Activated naive CD8-positive, alpha-beta T cell treated with anti-CD3 and anti-CD28 coated beads, Interleukin-2, amount 10 ng/mL, durations not matched to agents 7 days and 5 days (primary cell): ENCODE measurements at regions not wholly inside any gene's neighbourhood (a gene's known extent, or its start where the extent isn't known, plus 50 kb on each side); places are given as distances from the start of the nearest gene placed in this dataset. TPM values are rescaled to one million over a fixed set of nuclear protein-coding genes. Genes with fewer than 3 reads are reported as not detected.
"Not testable (repeated sequence)": the region's sequence is repeated elsewhere in the genome, so short reads cannot be mapped to it uniquely, and the experiment has no call there.

Source experiments
- ATAC-seq: fragments of 150-1000 bp; cut with Tn5 transposase; one replicate; pipeline ENCODE4 v1.10.0; 2021; ENCODE audit warnings: low read depth, moderate library complexity
- POLR2A ChIA-PET: fragments of 350-600 bp; sonication (Branson Sonifier 250); formaldehyde crosslinking; loops from one replicate; lab custom pipeline; 2021; ENCODE audit warnings: antibody characterized with exemption; lab: Charles Lee
- DNase-seq: peaks from one replicate; pipeline ENCODE4 v3.0.0; 2021
- H3K27ac Mint-ChIP-seq: one replicate; pipeline ENCODE4 v1.8.0; 2022; ENCODE audit warnings: mild to moderate bottlenecking, mixed read lengths
- H3K27me3 Mint-ChIP-seq: one replicate; pipeline ENCODE4 v1.8.0; 2022; ENCODE audit warnings: mild to moderate bottlenecking, moderate library complexity, mixed read lengths
- H3K36me3 Mint-ChIP-seq: one replicate; pipeline ENCODE4 v1.8.0; 2021; ENCODE audit warnings: mild to moderate bottlenecking, mixed read lengths
- H3K4me1 Mint-ChIP-seq: one replicate; pipeline ENCODE4 v1.8.0; 2021; ENCODE audit warnings: mixed read lengths
- H3K4me3 Mint-ChIP-seq: one replicate; pipeline ENCODE4 v1.8.0; 2022; ENCODE audit warnings: mild to moderate bottlenecking, moderate library complexity, mixed read lengths
- H3K9me3 Mint-ChIP-seq: one replicate; pipeline ENCODE4 v1.8.0; 2021; ENCODE audit warnings: mixed read lengths
- microRNA-seq: library from miRNA; unstranded; fragments of <30 nt; microRNA quantifications from one replicate; pipeline ENCODE4 v1.2.0, GENCODE V29; 2022

DNA sequence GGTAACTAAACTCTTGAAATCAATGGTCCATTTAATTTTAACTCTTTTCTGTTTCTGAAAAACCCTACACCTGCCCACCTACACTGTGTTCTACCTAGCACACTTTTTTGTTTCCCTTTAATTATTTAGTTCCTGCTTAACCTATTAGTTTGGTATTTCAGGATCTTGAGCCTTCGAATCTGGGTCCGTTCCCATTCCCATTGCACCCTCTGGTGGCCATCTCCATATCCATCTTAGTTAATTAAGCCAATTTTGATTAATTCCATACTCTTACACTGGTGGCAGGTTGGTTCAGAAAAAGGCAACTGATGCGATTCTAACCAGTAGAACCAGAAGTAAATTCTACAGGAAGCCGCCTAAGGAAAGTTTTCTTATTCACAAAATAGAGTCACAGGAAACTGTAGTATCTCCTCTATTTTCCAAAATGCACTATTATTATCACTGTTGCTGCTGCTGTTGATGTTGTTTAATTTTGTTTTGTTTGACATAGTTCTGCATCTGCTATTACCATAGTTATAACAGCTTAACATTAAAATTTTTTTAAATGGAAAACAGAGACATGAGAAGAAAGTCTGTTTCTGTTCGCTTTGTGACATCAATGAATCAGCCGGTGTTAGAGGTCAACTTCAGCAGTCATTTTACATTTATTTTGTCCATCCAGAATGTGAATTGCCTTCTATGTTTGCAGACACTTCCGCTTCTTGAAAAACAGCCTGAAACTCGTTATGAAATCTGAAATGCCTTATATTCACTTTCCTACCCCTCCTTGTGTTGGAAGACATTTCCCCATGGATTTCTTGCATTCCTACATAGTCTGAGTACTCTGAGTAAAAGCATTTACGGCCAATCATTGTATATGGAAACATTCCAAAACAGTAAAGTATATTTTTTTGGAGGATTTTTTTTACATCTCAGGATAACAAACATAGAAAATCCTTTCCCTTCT lies 115.5 kb upstream of the NCAM2 start:
- Mint-ChIP-seq H3K36me3 (no peaks in the 10 kb centered on the region), H3K27ac (no peak overlapping the region), H3K27me3 (no peaks in the 10 kb centered on the region), H3K4me1 (no peaks in the 10 kb centered on the region), H3K4me3 (no peak overlapping the region), H3K9me3 (peaks cover 1% of the 10 kb centered on the region)
- DNase-seq (no peak), ATAC-seq (no peak)
- POLR2A ChIA-PET, result no interaction called here

DNA sequence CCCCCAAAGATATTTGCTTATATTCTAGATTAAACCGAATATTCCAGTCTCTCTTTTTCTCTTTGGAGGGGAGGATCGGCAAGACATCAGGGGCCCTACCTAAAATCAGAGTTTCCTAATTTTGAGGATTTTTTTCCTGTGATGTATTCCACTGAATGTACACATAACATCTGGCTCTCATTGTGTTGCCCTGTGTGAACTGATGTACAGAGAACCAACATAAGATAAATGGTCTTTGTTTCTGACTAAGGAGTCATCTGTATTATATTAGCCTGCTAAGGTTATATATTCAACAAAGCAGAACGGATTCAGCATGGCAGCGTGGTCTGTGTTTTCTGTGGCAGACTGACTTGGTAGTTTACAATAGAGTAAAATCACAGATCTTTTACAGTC lies 114.8 kb upstream of the NCAM2 start:
- no peak overlapping the region for H3K27ac Mint-ChIP-seq
- DNase-seq (no peak), ATAC-seq (no peak)
- no peak overlapping the region for H3K4me3 Mint-ChIP-seq
- no peaks in the 10 kb centered on the region for H3K9me3 Mint-ChIP-seq
- POLR2A ChIA-PET, result no interaction called here
- H3K4me1 Mint-ChIP-seq, result no peaks in the 10 kb centered on the region
- no peaks in the 10 kb centered on the region for H3K27me3 Mint-ChIP-seq
- H3K36me3 Mint-ChIP-seq, result no peaks in the 10 kb centered on the region

DNA sequence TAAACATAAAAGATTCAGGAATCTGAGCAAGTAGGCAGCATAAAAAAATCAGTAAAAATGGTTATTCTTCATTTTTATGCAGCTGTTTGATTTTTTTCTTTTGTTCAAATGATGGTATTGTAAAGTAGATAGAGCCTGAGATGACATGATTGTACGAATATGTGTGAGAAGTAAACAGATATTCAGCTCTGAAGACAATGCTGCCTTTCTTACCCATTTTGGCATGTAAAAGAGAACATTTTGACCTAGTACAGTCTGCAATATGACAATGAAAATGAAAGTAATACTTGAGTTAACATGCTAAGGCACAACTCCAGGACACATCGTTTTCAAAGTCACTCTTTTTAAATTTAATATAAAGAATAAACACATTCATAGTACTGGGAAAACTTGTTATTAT lies 95.7 kb upstream of the NCAM2 start:
- Mint-ChIP-seq H3K27me3 (no peaks in the 10 kb centered on the region), H3K4me1 (no peaks in the 10 kb centered on the region), H3K36me3 (no peaks in the 10 kb centered on the region), H3K9me3 (peaks cover 2% of the 10 kb centered on the region), H3K4me3 (no peak overlapping the region), H3K27ac (no peak overlapping the region)
- POLR2A ChIA-PET, result no interaction called here
- ATAC-seq, result no peak
- DNase-seq, result no peak

DNA sequence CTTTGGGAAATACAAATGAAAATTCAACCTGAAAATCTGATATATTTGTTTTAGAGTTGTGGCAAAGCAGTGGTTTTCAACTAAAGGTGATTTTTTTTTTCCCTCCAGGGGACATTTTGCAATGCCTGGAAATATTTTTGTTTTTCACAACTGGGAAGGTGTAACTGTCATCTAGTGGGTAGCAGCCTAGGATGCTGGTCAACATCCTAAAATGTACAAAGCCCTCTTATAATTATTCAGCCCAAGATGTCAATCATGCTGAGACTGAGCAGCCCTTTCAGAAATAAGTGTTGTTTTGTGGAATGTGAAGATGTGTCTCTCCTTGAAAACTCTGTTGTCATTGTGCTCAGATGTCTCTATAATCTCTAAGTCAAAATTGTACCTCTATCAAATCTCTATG lies 95.2 kb upstream of the NCAM2 start:
- Mint-ChIP-seq H3K27me3 (no peaks in the 10 kb centered on the region), H3K4me1 (no peaks in the 10 kb centered on the region), H3K4me3 (no peak overlapping the region), H3K27ac (no peak overlapping the region), H3K36me3 (no peaks in the 10 kb centered on the region), H3K9me3 (peaks cover 2% of the 10 kb centered on the region)
- DNase-seq, result no peak
- POLR2A ChIA-PET, result no interaction called here
- no peak for ATAC-seq

DNA sequence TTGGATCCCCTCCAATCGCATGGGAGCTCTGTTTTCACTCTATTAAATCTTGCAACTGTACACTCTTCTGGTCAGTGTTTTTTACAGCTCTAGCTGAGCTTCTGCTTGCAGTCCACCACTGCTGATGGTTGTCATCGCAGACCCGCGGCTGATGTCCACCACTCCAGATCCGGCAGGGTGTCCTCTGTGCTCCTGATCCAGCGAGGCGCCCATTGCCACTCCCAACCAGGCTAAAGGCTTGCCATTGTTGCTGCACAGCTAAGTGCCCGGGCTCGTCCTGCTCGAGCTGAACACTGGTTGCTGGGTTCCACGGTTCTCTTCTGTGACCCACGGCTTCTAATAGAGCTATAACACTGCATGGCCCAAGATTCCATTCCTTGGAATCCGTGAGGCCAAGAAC lies 70.7 kb upstream of the NCAM2 start:
- H3K4me1 Mint-ChIP-seq, H3K9me3 Mint-ChIP-seq, H3K27ac Mint-ChIP-seq, H3K36me3 Mint-ChIP-seq, DNase-seq, POLR2A ChIA-PET, H3K4me3 Mint-ChIP-seq, H3K27me3 Mint-ChIP-seq, ATAC-seq: not testable (repeated sequence)

DNA sequence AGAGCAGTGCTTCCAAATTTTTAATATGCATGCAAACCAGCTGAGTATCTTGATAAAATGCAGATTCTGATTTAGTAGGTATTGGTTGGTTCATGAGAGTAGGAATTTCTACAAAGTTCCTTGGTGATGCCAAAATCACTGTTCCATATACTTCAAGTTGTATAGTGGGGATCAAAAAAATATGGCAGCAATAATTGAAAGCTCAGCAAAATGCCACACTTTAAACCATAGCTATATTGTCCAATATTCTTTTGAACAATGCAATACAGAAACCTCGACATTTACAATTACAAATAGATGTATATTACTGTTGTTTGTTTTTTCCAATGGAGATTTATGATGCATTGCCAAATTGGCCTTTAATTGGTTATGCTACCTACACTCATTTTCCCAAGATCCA lies 55.7 kb upstream of the NCAM2 start:
- POLR2A ChIA-PET, result no interaction called here
- Mint-ChIP-seq H3K27ac (no peak overlapping the region), H3K27me3 (no peaks in the 10 kb centered on the region), H3K4me1 (no peaks in the 10 kb centered on the region), H3K9me3 (no peaks in the 10 kb centered on the region), H3K36me3 (no peaks in the 10 kb centered on the region), H3K4me3 (no peak overlapping the region)
- ATAC-seq, result no peak
- no peak for DNase-seq

DNA sequence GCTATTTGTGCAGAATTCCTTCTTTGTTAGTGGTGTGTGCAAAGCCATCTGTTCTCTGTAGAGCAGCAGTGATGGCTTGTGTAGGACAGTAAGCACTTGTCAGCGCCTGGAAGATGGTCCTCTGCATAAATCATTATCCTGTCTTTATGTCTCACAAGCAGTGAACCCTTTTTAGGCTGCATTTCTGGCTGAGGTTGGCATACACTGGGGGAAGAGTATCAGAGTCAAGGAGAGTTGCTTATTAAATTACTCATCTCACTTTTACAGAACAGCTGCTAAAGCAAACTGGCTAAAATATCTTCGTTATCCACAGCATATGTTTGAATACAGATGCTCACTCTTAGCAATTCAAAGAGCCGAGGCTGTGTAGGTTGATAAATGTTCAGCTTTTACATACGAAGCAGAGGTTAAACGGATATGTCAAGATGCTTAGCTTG lies 54.6 kb upstream of the NCAM2 start:
- Mint-ChIP-seq H3K9me3 (no peaks in the 10 kb centered on the region), H3K27ac (no peak overlapping the region), H3K36me3 (no peaks in the 10 kb centered on the region), H3K27me3 (no peaks in the 10 kb centered on the region), H3K4me1 (no peaks in the 10 kb centered on the region), H3K4me3 (no peak overlapping the region)
- ATAC-seq (no peak), DNase-seq (no peak)
- POLR2A ChIA-PET, result no interaction called here

DNA sequence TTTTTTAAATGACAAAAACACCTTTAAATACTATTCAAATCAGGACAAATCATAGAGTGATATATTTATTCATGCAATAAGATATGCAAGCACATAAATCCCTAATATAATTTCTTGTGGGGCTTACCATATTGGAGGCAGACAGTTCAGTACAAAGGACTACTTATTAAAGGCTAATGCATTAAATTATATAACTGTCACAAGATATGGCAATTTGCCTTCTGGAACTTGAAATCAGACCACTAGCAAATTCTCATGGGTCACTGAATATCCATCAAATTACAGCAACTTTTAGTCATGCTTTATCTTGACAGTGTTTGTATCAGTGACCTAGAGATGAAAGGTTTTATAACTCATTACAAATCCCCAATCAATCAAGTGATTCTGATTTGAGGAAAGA lies 54.1 kb upstream of the NCAM2 start:
- no peaks in the 10 kb centered on the region for H3K4me1 Mint-ChIP-seq
- no peaks in the 10 kb centered on the region for H3K36me3 Mint-ChIP-seq
- no peak overlapping the region for H3K27ac Mint-ChIP-seq
- no peaks in the 10 kb centered on the region for H3K27me3 Mint-ChIP-seq
- H3K4me3 Mint-ChIP-seq, result no peak overlapping the region
- DNase-seq (no peak), ATAC-seq (no peak)
- POLR2A ChIA-PET, result no interaction called here
- no peaks in the 10 kb centered on the region for H3K9me3 Mint-ChIP-seq

DNA sequence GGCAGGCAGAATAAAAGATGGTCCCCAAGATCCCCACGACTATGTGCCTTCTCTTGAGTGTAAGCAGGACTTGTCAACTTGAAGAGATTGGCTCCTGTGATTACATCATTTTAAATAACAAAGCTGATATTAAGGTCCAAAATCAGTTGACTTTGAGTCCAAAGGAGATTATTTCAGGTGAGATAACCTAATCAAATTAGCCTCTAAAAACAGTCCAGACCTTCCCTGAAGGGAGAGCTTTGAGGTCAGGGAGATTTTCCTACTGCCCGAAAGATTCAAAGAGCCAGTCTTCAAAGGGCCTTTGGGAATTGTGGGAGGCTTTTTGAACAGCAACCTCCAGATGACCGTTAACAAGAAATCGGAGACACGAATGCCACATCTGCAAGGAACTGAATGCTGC lies 51.5 kb upstream of the NCAM2 start:
- ATAC-seq (no peak), DNase-seq (no peak)
- Mint-ChIP-seq H3K27me3 (no peaks in the 10 kb centered on the region), H3K36me3 (no peaks in the 10 kb centered on the region), H3K4me3 (no peak overlapping the region), H3K9me3 (no peaks in the 10 kb centered on the region), H3K27ac (no peak overlapping the region), H3K4me1 (no peaks in the 10 kb centered on the region)
- POLR2A ChIA-PET, result no interaction called here

Small RNAs in the stretch of these regions (microRNA-seq; reads per million reads assigned to microRNA genes)
- gene MIR548X, result not detected
